HG03469 (cell line): ENCODE measurements at regions not wholly inside any gene's neighbourhood (a gene's known extent, or its start where the extent isn't known, plus 50 kb on each side); places are given as distances from the start of the nearest gene placed in this dataset.

ENCODE experiments used
- ATAC-seq: cut with Tn5 transposase; IDR thresholded peaks from one replicate; pipeline ENCODE4 v1.9.1; 2021; ENCODE audit warnings: mild to moderate bottlenecking, moderate library complexity, moderate number of reproducible peaks; ENCODE audit not compliant: unreplicated experiment

GRCh38 chr2:219878516-219878915 lies 251.1 kb downstream of the SLC4A3 start:
- ATAC-seq, result no peak

GRCh38 chr2:219881851-219882250 lies 254.4 kb downstream of the SLC4A3 start:
- no peak for ATAC-seq

GRCh38 chr2:219886615-219887014 lies 259.2 kb downstream of the SLC4A3 start:
- no peak for ATAC-seq

GRCh38 chr2:219887870-219888269 lies 260.4 kb downstream of the SLC4A3 start:
- ATAC-seq, result no peak

DNA sequence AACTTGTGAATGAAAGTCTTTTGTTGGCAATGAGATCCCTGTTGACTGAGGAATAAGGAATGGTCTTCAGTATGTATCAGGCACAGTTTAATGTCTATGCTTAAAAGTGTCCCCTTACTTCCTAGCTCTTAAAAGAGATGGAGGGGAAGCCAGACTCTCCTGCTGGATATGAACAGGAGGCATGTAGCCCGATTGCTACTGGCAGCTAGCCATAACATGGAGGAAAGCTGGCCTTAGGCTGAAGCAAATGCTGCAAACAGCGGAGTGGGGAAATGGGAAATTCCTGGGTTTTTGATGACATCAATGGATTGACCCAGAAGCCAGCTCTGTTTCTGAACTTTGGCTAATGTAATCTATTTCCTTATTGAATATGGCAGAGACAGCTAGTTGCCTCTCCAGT lies 266.1 kb downstream of the SLC4A3 start:
- no peak for ATAC-seq

DNA sequence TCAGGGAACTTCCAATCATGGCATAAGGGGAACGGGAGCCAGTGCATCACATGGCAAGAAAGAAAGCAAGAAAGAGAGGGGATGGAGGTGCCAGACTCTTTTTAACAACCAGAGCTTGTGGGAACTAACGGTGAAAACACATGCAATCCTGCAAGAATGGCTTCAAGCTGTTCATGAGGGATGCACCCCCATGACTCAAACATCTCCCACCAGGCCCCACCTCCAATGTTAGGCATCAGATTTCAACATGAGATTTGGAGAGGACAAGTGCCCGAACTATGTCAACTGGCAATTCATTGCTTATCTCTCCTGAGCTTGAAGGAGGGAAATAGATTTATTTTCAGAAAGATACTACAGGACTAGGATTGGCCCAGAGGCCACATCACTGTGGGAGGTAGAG lies 270.0 kb downstream of the SLC4A3 start:
- ATAC-seq, result no peak

DNA sequence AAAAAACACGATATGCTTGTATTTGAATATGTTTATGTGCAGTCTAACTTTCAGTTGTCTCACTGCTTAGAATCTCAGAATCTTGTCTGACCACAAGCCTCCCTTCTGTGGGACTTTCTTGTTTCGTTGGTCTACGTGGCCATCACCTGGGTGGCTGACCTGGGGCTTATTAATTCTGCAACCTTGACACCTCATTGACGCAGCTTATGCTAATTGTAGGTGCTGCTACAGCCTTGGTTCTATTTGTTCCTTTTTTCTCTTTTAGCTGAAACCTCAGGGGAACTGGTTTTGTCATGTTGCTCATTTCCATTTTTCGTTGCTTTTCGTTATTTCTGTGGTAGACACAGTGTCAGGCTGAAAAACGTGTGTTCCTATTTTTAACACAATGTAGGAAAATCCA lies 273.7 kb downstream of the SLC4A3 start:
- peak; percentile 93 for ATAC-seq

DNA sequence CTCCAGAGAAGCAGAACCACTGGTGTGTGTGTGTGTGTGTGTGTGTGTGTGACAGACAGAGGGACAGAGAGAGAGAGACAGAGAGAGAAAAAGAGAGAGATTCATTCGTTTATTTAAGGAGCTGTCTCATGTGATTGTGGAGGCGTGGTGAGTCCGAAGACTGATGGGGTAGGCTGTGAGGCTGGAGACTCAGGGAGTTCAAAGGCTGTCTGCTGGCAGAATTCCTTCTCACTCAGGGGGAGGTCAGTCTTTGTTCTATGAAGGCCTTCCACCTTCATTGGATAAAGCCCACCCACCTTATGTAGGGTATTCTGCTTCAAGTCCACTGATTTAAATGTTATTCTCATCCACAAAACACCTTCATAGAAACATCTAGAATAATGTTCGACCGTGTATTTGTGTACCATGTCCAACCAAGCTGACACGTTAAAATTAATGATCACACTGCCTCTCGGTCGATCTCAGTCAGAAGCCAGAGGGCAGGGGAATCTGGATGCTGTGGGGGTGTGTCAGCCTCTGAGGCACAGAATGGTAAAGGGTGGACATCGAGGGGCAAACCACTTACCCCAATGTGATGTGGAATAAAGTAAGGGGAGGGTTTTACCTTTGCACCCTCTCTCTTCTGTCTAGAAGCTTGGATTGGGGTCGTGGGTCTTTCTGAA lies 275.6 kb downstream of the SLC4A3 start:
- ATAC-seq, result no peak

DNA sequence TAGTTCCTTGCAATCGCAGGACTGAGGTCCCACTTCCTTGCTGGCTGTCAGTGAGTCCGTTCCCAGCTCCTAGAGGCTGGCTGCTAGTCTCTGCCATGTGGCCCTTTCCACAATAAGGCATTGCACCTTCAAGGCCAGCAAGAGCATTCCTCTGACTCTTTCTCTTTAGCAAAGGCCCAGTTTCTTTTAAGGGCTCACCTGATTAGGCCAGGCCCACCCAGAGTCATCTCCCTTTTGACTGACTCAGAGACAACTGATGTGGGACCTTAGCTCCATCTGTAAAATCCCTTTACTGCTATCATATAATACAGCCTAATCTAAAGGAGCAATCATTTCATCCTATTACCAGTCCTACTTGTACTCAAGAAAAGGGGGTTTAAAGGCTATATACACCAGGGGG lies 278.2 kb downstream of the SLC4A3 start:
- ATAC-seq, result no peak

DNA sequence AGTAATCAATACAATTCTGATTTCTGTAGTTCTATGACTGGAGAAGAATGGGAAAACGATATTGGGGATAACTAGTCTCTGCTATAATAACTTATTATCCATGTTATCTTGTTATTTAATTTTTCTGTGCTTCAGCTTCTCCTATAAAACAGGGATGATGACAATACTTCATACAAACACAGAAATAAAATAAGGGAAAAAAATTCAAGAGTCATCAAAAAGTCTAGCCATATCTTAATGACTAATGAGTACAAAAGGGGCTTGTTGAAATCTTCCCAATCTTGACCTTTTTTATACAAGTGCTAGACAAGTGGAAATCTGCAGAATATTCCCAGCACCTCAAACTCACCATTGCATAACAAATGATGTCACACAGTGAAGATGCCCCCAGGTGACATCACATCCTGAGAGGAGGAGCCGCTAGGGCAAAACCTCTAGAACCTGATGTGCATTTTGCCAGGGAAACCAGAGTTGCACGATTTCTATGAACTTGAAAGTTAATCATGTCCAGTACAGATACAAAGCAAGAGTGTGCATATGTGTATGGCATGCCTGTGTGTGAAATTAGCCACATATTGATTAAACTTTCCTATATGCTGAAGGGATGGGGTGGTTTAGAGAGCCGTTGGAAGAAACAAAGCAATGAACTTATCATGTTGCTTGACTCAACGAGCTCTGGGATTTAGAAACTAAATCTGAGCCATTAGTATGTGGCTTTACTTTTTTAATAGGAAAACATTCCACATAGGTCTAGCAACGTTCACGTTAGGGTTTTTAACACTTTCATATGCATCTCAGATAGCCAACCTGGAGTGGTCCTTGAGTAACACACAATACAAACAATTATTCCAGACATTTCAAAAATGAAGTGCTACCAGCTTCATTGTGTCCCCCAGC lies 278.9 kb downstream of the SLC4A3 start:
- no peak for ATAC-seq

DNA sequence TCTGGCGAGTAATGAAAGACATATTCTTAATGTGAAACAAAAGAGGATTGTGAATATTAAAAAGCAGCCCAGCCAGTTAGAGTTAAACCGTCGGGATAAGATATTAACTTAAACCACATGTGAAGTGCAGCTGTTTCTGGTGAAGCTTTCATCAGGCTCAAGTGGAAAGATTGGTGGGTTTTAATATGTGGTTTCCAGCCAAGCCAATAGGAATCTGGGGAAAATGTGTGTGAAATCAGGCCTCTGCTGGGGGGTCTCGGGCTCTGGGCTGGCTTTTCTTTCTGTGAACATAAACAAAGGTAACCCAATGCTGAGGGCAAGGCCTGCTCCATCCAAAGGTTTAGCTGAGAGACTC lies 279.6 kb downstream of the SLC4A3 start:
- ATAC-seq, result no peak

GRCh38 chr2:219908538-219908937 lies 281.1 kb downstream of the SLC4A3 start:
- ATAC-seq, result no peak

- no peak for ATAC-seq
These were observed 284.1 kb downstream of the SLC4A3 start for GRCh38 chr2:219911541-219911940.

- no peak for ATAC-seq
These were observed 285.1 kb downstream of the SLC4A3 start for GRCh38 chr2:219912491-219912921.

DNA sequence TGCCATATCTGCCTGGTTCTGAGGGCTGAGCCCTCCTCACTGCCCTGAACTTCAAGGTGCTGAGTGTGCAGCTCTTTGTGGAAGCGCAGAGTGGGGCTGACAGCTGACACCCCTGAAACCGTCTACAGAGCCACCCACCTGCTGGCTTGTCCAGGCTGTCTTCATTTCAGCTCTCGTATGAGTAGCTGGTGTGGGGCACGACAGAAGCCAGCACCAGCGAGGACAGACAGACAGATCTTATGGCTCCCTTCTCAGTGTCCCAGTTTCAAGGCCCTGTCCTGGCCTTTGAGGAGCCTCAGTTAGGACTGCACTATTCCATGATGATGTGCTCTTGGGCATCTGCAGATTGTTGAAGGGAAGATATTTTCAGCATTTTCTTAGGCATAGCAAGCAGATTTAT lies 287.1 kb downstream of the SLC4A3 start:
- ATAC-seq, result no peak

- ATAC-seq, result no peak
These were observed 288.9 kb downstream of the SLC4A3 start for GRCh38 chr2:219916281-219916680.

- no peak for ATAC-seq
These were observed 289.5 kb downstream of the SLC4A3 start for GRCh38 chr2:219916726-219917440.

DNA sequence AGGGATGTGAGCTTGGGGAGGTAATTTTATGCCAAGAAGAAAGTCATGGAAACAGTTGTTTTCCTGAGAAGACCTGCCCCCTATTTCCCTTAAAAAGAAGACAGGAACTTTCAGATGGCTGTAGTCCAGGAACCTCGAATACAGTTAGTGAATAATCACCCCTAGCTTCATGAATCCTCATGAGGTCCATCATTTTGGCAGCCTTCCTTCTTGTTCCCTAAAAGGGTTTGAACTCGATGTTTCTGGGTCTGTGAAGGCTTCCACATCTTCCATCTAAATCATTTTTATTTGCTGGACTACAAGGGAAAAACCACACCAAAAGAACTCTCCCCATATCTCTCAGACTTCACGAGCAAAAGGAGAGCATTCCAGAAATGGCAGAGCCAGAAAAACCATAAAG lies 290.8 kb downstream of the SLC4A3 start:
- ATAC-seq, result no peak

GRCh38 chr2:219918944-219919343 lies 291.5 kb downstream of the SLC4A3 start:
- ATAC-seq, result no peak

- no peak for ATAC-seq
These were observed 292.1 kb downstream of the SLC4A3 start for GRCh38 chr2:219919506-219919905.

DNA sequence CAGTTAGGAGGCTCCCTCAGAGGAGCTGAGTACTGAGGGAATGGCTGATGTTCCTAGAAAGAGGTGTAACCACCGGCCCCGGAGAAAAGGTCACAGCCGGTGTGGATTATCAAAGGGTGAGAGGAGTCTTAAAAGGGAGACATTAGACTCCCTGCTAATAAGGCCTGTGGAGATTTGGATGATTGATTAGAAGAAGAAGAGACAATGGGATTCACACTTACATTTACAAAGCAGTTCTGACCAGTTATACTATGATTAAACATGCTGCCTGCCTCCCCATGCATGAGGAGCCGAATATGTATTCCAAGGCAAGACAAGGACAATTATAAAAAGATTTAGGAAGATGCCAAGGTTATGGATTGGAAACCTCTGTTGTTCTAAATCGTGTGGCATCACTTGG lies 302.4 kb downstream of the SLC4A3 start:
- ATAC-seq, result no peak

GRCh38 chr2:219939647-219940046 lies 312.2 kb downstream of the SLC4A3 start:
- ATAC-seq, result no peak
